Fibroblast of upper back skin (primary cell): ENCODE measurements at regions not wholly inside any gene's neighbourhood (a gene's known extent, or its start where the extent isn't known, plus 50 kb on each side); places are given as distances from the start of the nearest gene placed in this dataset.
A peak's percentile ranks its signal among the peaks of the same experiment; 100 is the strongest.
"Not testable (repeated sequence)": the region's sequence is repeated elsewhere in the genome, so short reads cannot be mapped to it uniquely, and the experiment has no call there.

Experiments
- DNase-seq: peaks from one replicate; pipeline ENCODE4 v3.0.0-alpha.2; 2013

- DNase-seq = no peak
Observed at GRCh38 chr2:129008055-129008880, 689.6 kb upstream of the HS6ST1 start.

GRCh38 chr2:129008881-129009554 is 690.4 kb upstream of the HS6ST1 start:
- no peak for DNase-seq

GRCh38 chr2:129009555-129010146 is 691.0 kb upstream of the HS6ST1 start:
- DNase-seq = no peak

- no peak for DNase-seq
Observed at GRCh38 chr2:129010262-129010661, 691.6 kb upstream of the HS6ST1 start.

GRCh38 chr2:129011466-129012061 is 692.9 kb upstream of the HS6ST1 start:
- no peak for DNase-seq

- DNase-seq = no peak
Observed at GRCh38 chr2:129014432-129014831, 695.8 kb upstream of the HS6ST1 start.

- DNase-seq = no peak
Observed at GRCh38 chr2:129015397-129016285, 697.0 kb upstream of the HS6ST1 start.

GRCh38 chr2:129016972-129017371 is 698.3 kb upstream of the HS6ST1 start:
- no peak for DNase-seq

- DNase-seq = no peak
Observed at GRCh38 chr2:129024796-129025195, 706.1 kb upstream of the HS6ST1 start.

- DNase-seq = no peak
Observed at GRCh38 chr2:129035992-129036391, 717.3 kb upstream of the HS6ST1 start.

GRCh38 chr2:129043677-129044076 is 725.0 kb upstream of the HS6ST1 start:
- not testable (repeated sequence) for DNase-seq

- not testable (repeated sequence) for DNase-seq
Observed at GRCh38 chr2:129046475-129046874, 727.8 kb upstream of the HS6ST1 start.

- no peak for DNase-seq
Observed at GRCh38 chr2:129050101-129050500, 731.4 kb upstream of the HS6ST1 start.

- no peak for DNase-seq
Observed at GRCh38 chr2:129055242-129055641, 736.6 kb upstream of the HS6ST1 start.

GRCh38 chr2:129055824-129056223 is 737.2 kb upstream of the HS6ST1 start:
- DNase-seq = no peak

- no peak for DNase-seq
Observed at GRCh38 chr2:129056309-129056958, 737.8 kb upstream of the HS6ST1 start.

- no peak for DNase-seq
Observed at GRCh38 chr2:129056959-129057317, 738.3 kb upstream of the HS6ST1 start.

- no peak for DNase-seq
Observed at GRCh38 chr2:129058981-129059380, 740.3 kb upstream of the HS6ST1 start.

GRCh38 chr2:129059476-129059875 is 740.8 kb upstream of the HS6ST1 start:
- peak; percentile 44 for DNase-seq

GRCh38 chr2:129061069-129061768 is 742.6 kb upstream of the HS6ST1 start:
- DNase-seq = peak; percentile 89

GRCh38 chr2:129061769-129062121 is 743.1 kb upstream of the HS6ST1 start:
- no peak for DNase-seq
